Fibroblast of mammary gland (primary cell): ENCODE measurements at regions not wholly inside any gene's neighbourhood (a gene's known extent, or its start where the extent isn't known, plus 50 kb on each side); places are given as distances from the start of the nearest gene placed in this dataset.

Experiments used
- DNase-seq: peaks from one replicate; pipeline ENCODE4 v3.0.0-alpha.2; 2010; ENCODE audit warnings: low read depth
- H3K4me3 ChIP-seq: 2 replicates; pipeline ENCODE4 v1.5.1; 2011; ENCODE audit warnings: low read depth, mild to moderate bottlenecking, low read length, moderate library complexity; ENCODE audit not compliant: control insufficient read depth
- CTCF ChIP-seq: conservative IDR thresholded peaks from 2 replicates; pipeline ENCODE4 v1.5.1; 2011; ENCODE audit warnings: low read depth, low read length, inconsistent platforms; ENCODE audit not compliant: control insufficient read depth, insufficient read depth

GRCh38 chr3:1910322-1910721 lies 188.3 kb upstream of the CNTN4 start:
- no peak for TF ChIP-seq CTCF
- no peak for DNase-seq
- no peak overlapping the region for H3K4me3 ChIP-seq

- no peak for DNase-seq
- no peak overlapping the region for H3K4me3 ChIP-seq
- no peak for TF ChIP-seq CTCF
Observed at GRCh38 chr3:1929788-1930414, 168.8 kb upstream of the CNTN4 start.

GRCh38 chr3:1938975-1939374 lies 159.7 kb upstream of the CNTN4 start:
- TF ChIP-seq CTCF: no peak
- no peak for DNase-seq
- no peak overlapping the region for H3K4me3 ChIP-seq

GRCh38 chr3:1942781-1943180 lies 155.9 kb upstream of the CNTN4 start:
- DNase-seq: no peak
- no peak overlapping the region for H3K4me3 ChIP-seq
- TF ChIP-seq CTCF: no peak

- no peak overlapping the region for H3K4me3 ChIP-seq
- TF ChIP-seq CTCF: no peak
- DNase-seq: no peak
Observed at GRCh38 chr3:1943395-1944118, 155.1 kb upstream of the CNTN4 start.

- DNase-seq: no peak
- H3K4me3 ChIP-seq: no peak overlapping the region
- no peak for TF ChIP-seq CTCF
Observed at GRCh38 chr3:1945698-1946097, 153.0 kb upstream of the CNTN4 start.
